Activated CD4-positive, alpha-beta T cell treated with anti-CD3 and anti-CD28 coated beads, Interleukin-2, amount 10 ng/mL, durations not matched to agents 24 days and 14 days (primary cell): ENCODE measurements at regions not wholly inside any gene's neighbourhood (a gene's known extent, or its start where the extent isn't known, plus 50 kb on each side); places are given as distances from the start of the nearest gene placed in this dataset.

Experiments
- DNase-seq: peaks from one replicate; pipeline ENCODE4 v3.0.0; 2022
- H3K27ac Mint-ChIP-seq: one replicate; pipeline ENCODE4 v1.8.0; 2022; ENCODE audit warnings: mild to moderate bottlenecking, mixed read lengths
- H3K27me3 Mint-ChIP-seq: one replicate; pipeline ENCODE4 v1.8.0; 2022; ENCODE audit warnings: mixed read lengths
- H3K36me3 Mint-ChIP-seq: one replicate; pipeline ENCODE4 v1.8.0; 2022; ENCODE audit warnings: low read depth, mild to moderate bottlenecking, mixed read lengths
- H3K4me1 Mint-ChIP-seq: one replicate; pipeline ENCODE4 v1.8.0; 2021; ENCODE audit warnings: mixed read lengths
- H3K4me3 Mint-ChIP-seq: one replicate; pipeline ENCODE4 v1.8.0; 2022; ENCODE audit warnings: mild to moderate bottlenecking, moderate library complexity, mixed read lengths
- H3K9me3 Mint-ChIP-seq: one replicate; pipeline ENCODE4 v1.8.0; 2021; ENCODE audit warnings: mixed read lengths
- intact Hi-C: fragments of 100-400 bp; cut with micrococcal nuclease; formaldehyde crosslinking; loops from one replicate; pipeline ENCODE4 v1.15.1; 2023

- H3K36me3 Mint-ChIP-seq = no peaks in the 10 kb centered on the region
- no peak overlapping the region for H3K4me3 Mint-ChIP-seq
- H3K27me3 Mint-ChIP-seq = no peaks in the 10 kb centered on the region
- DNase-seq = no peak
- H3K4me1 Mint-ChIP-seq = no peaks in the 10 kb centered on the region
- H3K27ac Mint-ChIP-seq = no peak overlapping the region
- intact Hi-C loops = no loop called here
- H3K9me3 Mint-ChIP-seq = peaks cover 7% of the 10 kb centered on the region
Measured at GRCh38 chr5:120207129-120207528, 257.0 kb upstream of the PRR16 start.

GRCh38 chr5:120217001-120217400 lies 247.1 kb upstream of the PRR16 start:
- Mint-ChIP-seq H3K36me3 (no peaks in the 10 kb centered on the region), H3K4me3 (no peak overlapping the region), H3K27ac (no peak overlapping the region), H3K27me3 (no peaks in the 10 kb centered on the region), H3K4me1 (no peaks in the 10 kb centered on the region), H3K9me3 (no peaks in the 10 kb centered on the region)
- intact Hi-C loops = no loop called here
- DNase-seq = no peak

GRCh38 chr5:120219988-120220387 lies 244.1 kb upstream of the PRR16 start:
- H3K4me3 Mint-ChIP-seq = no peak overlapping the region
- no peaks in the 10 kb centered on the region for H3K36me3 Mint-ChIP-seq
- intact Hi-C loops = no loop called here
- no peak overlapping the region for H3K27ac Mint-ChIP-seq
- no peaks in the 10 kb centered on the region for H3K9me3 Mint-ChIP-seq
- no peaks in the 10 kb centered on the region for H3K27me3 Mint-ChIP-seq
- H3K4me1 Mint-ChIP-seq = no peaks in the 10 kb centered on the region
- DNase-seq = no peak

GRCh38 chr5:120225524-120225923 lies 238.6 kb upstream of the PRR16 start:
- no peak for DNase-seq
- no peaks in the 10 kb centered on the region for H3K4me1 Mint-ChIP-seq
- H3K27me3 Mint-ChIP-seq = no peaks in the 10 kb centered on the region
- H3K36me3 Mint-ChIP-seq = no peaks in the 10 kb centered on the region
- no peaks in the 10 kb centered on the region for H3K9me3 Mint-ChIP-seq
- intact Hi-C loops = no loop called here
- H3K27ac Mint-ChIP-seq = no peak overlapping the region
- H3K4me3 Mint-ChIP-seq = no peak overlapping the region

- no peak for DNase-seq
- H3K27ac Mint-ChIP-seq = no peak overlapping the region
- no peak overlapping the region for H3K4me3 Mint-ChIP-seq
- no peaks in the 10 kb centered on the region for H3K9me3 Mint-ChIP-seq
- no peaks in the 10 kb centered on the region for H3K4me1 Mint-ChIP-seq
- H3K27me3 Mint-ChIP-seq = no peaks in the 10 kb centered on the region
- intact Hi-C loops = no loop called here
- no peaks in the 10 kb centered on the region for H3K36me3 Mint-ChIP-seq
Measured at GRCh38 chr5:120228262-120229031, 235.7 kb upstream of the PRR16 start.

- H3K27ac Mint-ChIP-seq = no peak overlapping the region
- H3K4me3 Mint-ChIP-seq = no peak overlapping the region
- intact Hi-C loops = no loop called here
- no peak for DNase-seq
- H3K9me3 Mint-ChIP-seq = no peaks in the 10 kb centered on the region
- H3K4me1 Mint-ChIP-seq = no peaks in the 10 kb centered on the region
- H3K27me3 Mint-ChIP-seq = no peaks in the 10 kb centered on the region
- H3K36me3 Mint-ChIP-seq = no peaks in the 10 kb centered on the region
Measured at GRCh38 chr5:120229036-120229435, 235.1 kb upstream of the PRR16 start.

- Mint-ChIP-seq H3K27me3 (no peaks in the 10 kb centered on the region), H3K27ac (no peak overlapping the region), H3K4me1 (no peaks in the 10 kb centered on the region), H3K36me3 (no peaks in the 10 kb centered on the region), H3K9me3 (no peaks in the 10 kb centered on the region), H3K4me3 (no peak overlapping the region)
- intact Hi-C loops = no loop called here
- DNase-seq = no peak
Measured at GRCh38 chr5:120231563-120231962, 232.5 kb upstream of the PRR16 start.

GRCh38 chr5:120236360-120236759 lies 227.7 kb upstream of the PRR16 start:
- Mint-ChIP-seq H3K9me3 (no peaks in the 10 kb centered on the region), H3K4me1 (no peaks in the 10 kb centered on the region), H3K4me3 (no peak overlapping the region), H3K36me3 (no peaks in the 10 kb centered on the region), H3K27me3 (no peaks in the 10 kb centered on the region), H3K27ac (no peak overlapping the region)
- no peak for DNase-seq
- intact Hi-C loops = no loop called here

GRCh38 chr5:120239086-120239485 lies 225.0 kb upstream of the PRR16 start:
- H3K4me1 Mint-ChIP-seq = no peaks in the 10 kb centered on the region
- H3K27ac Mint-ChIP-seq = no peak overlapping the region
- H3K4me3 Mint-ChIP-seq = no peak overlapping the region
- no peaks in the 10 kb centered on the region for H3K9me3 Mint-ChIP-seq
- no peaks in the 10 kb centered on the region for H3K27me3 Mint-ChIP-seq
- DNase-seq = no peak
- H3K36me3 Mint-ChIP-seq = no peaks in the 10 kb centered on the region
- intact Hi-C loops = no loop called here

- H3K36me3 Mint-ChIP-seq = no peaks in the 10 kb centered on the region
- no peaks in the 10 kb centered on the region for H3K27me3 Mint-ChIP-seq
- H3K4me3 Mint-ChIP-seq = no peak overlapping the region
- H3K27ac Mint-ChIP-seq = no peak overlapping the region
- DNase-seq = no peak
- intact Hi-C loops = loop anchor here (10.0 kb wide), 1 partner anchor 1994 kb away; no protein-coding TSS in a partner anchor
- H3K9me3 Mint-ChIP-seq = no peaks in the 10 kb centered on the region
- no peaks in the 10 kb centered on the region for H3K4me1 Mint-ChIP-seq
Measured at GRCh38 chr5:120240706-120241105, 223.4 kb upstream of the PRR16 start.

- Mint-ChIP-seq H3K4me1 (no peaks in the 10 kb centered on the region), H3K36me3 (no peaks in the 10 kb centered on the region), H3K9me3 (no peaks in the 10 kb centered on the region), H3K27me3 (no peaks in the 10 kb centered on the region), H3K4me3 (no peak overlapping the region), H3K27ac (no peak overlapping the region)
- intact Hi-C loops = loop anchor here (10.0 kb wide), 1 partner anchor 1993 kb away; no protein-coding TSS in a partner anchor
- no peak for DNase-seq
Measured at GRCh38 chr5:120241400-120241799, 222.7 kb upstream of the PRR16 start.

GRCh38 chr5:120251898-120252297 lies 212.2 kb upstream of the PRR16 start:
- Mint-ChIP-seq H3K27ac (no peak overlapping the region), H3K27me3 (no peaks in the 10 kb centered on the region), H3K4me1 (no peaks in the 10 kb centered on the region), H3K36me3 (no peaks in the 10 kb centered on the region), H3K4me3 (no peak overlapping the region), H3K9me3 (no peaks in the 10 kb centered on the region)
- DNase-seq = no peak
- intact Hi-C loops = no loop called here

- H3K36me3 Mint-ChIP-seq = no peaks in the 10 kb centered on the region
- intact Hi-C loops = no loop called here
- H3K27me3 Mint-ChIP-seq = no peaks in the 10 kb centered on the region
- H3K27ac Mint-ChIP-seq = no peak overlapping the region
- no peak for DNase-seq
- no peak overlapping the region for H3K4me3 Mint-ChIP-seq
- H3K9me3 Mint-ChIP-seq = no peaks in the 10 kb centered on the region
- H3K4me1 Mint-ChIP-seq = no peaks in the 10 kb centered on the region
Measured at GRCh38 chr5:120252839-120253238, 211.3 kb upstream of the PRR16 start.

GRCh38 chr5:120254385-120254784 lies 209.7 kb upstream of the PRR16 start:
- intact Hi-C loops = no loop called here
- Mint-ChIP-seq H3K9me3 (no peaks in the 10 kb centered on the region), H3K27me3 (no peaks in the 10 kb centered on the region), H3K4me3 (no peak overlapping the region), H3K27ac (no peak overlapping the region), H3K36me3 (no peaks in the 10 kb centered on the region), H3K4me1 (no peaks in the 10 kb centered on the region)
- no peak for DNase-seq

- DNase-seq = no peak
- Mint-ChIP-seq H3K27me3 (no peaks in the 10 kb centered on the region), H3K36me3 (no peaks in the 10 kb centered on the region), H3K27ac (no peak overlapping the region), H3K4me1 (no peaks in the 10 kb centered on the region), H3K9me3 (no peaks in the 10 kb centered on the region), H3K4me3 (no peak overlapping the region)
- intact Hi-C loops = no loop called here
Measured at GRCh38 chr5:120255214-120255613, 208.9 kb upstream of the PRR16 start.
